ENCODE measurements at regions not wholly inside any gene's neighbourhood (a gene's known extent, or its start where the extent isn't known, plus 50 kb on each side); places are given as distances from the start of the nearest gene placed in this dataset.
"Not testable (repeated sequence)": the region's sequence is repeated elsewhere in the genome, so short reads cannot be mapped to it uniquely, and the experiment has no call there.

DNA sequence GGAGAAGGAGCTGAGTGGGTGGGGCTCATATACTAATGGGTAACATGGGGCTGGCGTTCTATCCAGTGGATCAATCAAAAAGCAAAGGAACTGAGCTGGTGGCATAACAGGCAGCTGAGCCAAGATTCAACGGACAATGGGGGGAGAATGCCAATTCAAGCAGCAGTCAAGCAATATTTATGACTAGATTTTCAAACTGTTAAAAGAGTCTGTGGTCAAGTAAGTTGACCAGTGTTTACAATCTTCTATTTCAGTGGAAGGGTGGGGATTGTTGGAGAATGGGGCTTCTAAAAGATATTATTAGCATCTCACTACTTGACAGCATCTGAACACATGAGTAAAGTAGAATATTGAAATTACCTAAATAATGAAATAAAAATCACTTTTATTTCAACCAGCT lies 64.9 kb upstream of the SCRG1 start:
- no peaks in the 10 kb centered on the region for H3K36me3 ChIP-seq (ENCODE audit: insufficient read depth in 1 of 2, low read depth in 1 of 2)
- H3K9me3 ChIP-seq = no peaks in the 10 kb centered on the region
- no peaks in the 10 kb centered on the region for H3K27me3 ChIP-seq (ENCODE audit: insufficient read depth in 3 of 3, low read length in 2 of 3)
- intact Hi-C loops (cut with DNase I) = no loop called here
- ATAC-seq = no peak
- H3K27ac ChIP-seq = no peak overlapping the region
- TF ChIP-seq, protein P1, sequence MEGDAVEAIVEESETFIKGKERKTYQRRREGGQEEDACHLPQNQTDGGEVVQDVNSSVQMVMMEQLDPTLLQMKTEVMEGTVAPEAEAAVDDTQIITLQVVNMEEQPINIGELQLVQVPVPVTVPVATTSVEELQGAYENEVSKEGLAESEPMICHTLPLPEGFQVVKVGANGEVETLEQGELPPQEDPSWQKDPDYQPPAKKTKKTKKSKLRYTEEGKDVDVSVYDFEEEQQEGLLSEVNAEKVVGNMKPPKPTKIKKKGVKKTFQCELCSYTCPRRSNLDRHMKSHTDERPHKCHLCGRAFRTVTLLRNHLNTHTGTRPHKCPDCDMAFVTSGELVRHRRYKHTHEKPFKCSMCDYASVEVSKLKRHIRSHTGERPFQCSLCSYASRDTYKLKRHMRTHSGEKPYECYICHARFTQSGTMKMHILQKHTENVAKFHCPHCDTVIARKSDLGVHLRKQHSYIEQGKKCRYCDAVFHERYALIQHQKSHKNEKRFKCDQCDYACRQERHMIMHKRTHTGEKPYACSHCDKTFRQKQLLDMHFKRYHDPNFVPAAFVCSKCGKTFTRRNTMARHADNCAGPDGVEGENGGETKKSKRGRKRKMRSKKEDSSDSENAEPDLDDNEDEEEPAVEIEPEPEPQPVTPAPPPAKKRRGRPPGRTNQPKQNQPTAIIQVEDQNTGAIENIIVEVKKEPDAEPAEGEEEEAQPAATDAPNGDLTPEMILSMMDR (IDR thresholded peaks at IDR 0.05) = no peak
- 59 to 79% (median 62%) methylated on average over 2 of the region's 2 CpGs for WGBS, 3 donors
- no peak overlapping the region for H3K4me3 ChIP-seq
- DNase-seq = no peak
- peaks cover 16% of the 10 kb centered on the region for H3K4me1 ChIP-seq

GRCh38 chr4:173461170-173461569 lies 62.3 kb upstream of the SCRG1 start:
- TF ChIP-seq, protein P1 (IDR thresholded peaks at IDR 0.05) = no peak
- no peak overlapping the region for H3K27ac ChIP-seq
- H3K4me3 ChIP-seq = no peak overlapping the region
- 85 to 90% (median 88%) methylated on average over 3 of the region's 3 CpGs for WGBS, 3 donors
- H3K27me3 ChIP-seq (ENCODE audit: insufficient read depth in 3 of 3, low read length in 2 of 3) = no peaks in the 10 kb centered on the region
- intact Hi-C loops (cut with DNase I) = no loop called here
- H3K9me3 ChIP-seq = no peaks in the 10 kb centered on the region
- ATAC-seq (no peak), DNase-seq (no peak)
- H3K4me1 ChIP-seq = peaks cover 10% of the 10 kb centered on the region
- no peaks in the 10 kb centered on the region for H3K36me3 ChIP-seq (ENCODE audit: insufficient read depth in 1 of 2, low read depth in 1 of 2)

- 93 to 96% (median 93%) methylated on average over 10 of the region's 10 CpGs for WGBS, 3 donors
- intact Hi-C loops (cut with DNase I) = no loop called here
- DNase-seq (no peak), ATAC-seq (no peak)
- Histone ChIP-seq H3K27me3 (ENCODE audit: insufficient read depth in 3 of 3, low read length in 2 of 3) (no peaks in the 10 kb centered on the region), H3K27ac (no peak overlapping the region), H3K9me3 (no peaks in the 10 kb centered on the region), H3K4me1 (peaks cover 10% of the 10 kb centered on the region), H3K4me3 (no peak overlapping the region), H3K36me3 (ENCODE audit: insufficient read depth in 1 of 2, low read depth in 1 of 2) (no peaks in the 10 kb centered on the region)
- TF ChIP-seq, protein P1 (IDR thresholded peaks at IDR 0.05) = no peak
Measured at GRCh38 chr4:173459857-173460256, 60.9 kb upstream of the SCRG1 start.

DNA sequence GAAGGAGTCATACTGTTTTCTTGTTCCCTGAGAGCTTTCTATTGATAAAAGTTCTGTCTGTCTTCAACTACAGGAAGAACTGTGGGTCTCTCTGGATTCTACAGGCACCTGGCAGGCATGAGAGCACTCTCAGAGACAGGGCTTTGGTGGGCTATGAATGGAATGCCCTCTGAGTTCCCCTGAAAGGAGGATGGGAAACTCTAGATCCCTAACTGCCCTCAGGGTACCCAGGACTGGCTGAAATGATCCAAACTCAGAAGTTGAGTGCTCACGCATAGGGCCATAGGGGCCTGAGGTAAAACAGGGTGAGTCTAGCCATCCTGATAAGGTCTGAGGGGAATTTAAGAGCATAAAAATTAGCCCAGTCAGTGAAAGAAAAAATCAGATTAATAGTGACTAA lies 59.0 kb upstream of the SCRG1 start:
- intact Hi-C loops (cut with DNase I) = no loop called here
- 96 to 100% (median 97%) methylated on average over 1 of the region's 1 CpG for WGBS, 3 donors
- ATAC-seq = no peak
- H3K9me3 ChIP-seq = no peaks in the 10 kb centered on the region
- H3K27me3 ChIP-seq (ENCODE audit: insufficient read depth in 3 of 3, low read length in 2 of 3) = no peaks in the 10 kb centered on the region
- H3K27ac ChIP-seq = no peak overlapping the region
- DNase-seq = no peak
- H3K4me3 ChIP-seq = no peak overlapping the region
- H3K36me3 ChIP-seq (ENCODE audit: insufficient read depth in 1 of 2, low read depth in 1 of 2) = no peaks in the 10 kb centered on the region
- no peaks in the 10 kb centered on the region for H3K4me1 ChIP-seq
- TF ChIP-seq, protein P1 (IDR thresholded peaks at IDR 0.05) = no peak

- H3K4me1 ChIP-seq; H3K27ac ChIP-seq; H3K27me3 ChIP-seq (ENCODE audit: insufficient read depth in 3 of 3, low read length in 2 of 3); H3K9me3 ChIP-seq; H3K36me3 ChIP-seq (ENCODE audit: insufficient read depth in 1 of 2, low read depth in 1 of 2); ATAC-seq; DNase-seq; intact Hi-C loops (cut with DNase I); H3K4me3 ChIP-seq: not testable (repeated sequence)
- 94 to 99% (median 97%) methylated on average over 3 of the region's 3 CpGs for WGBS, 3 donors
Measured at GRCh38 chr4:173451435-173451834, 52.5 kb upstream of the SCRG1 start.

Measured in psoas muscle (tissue), 7 donors.